IPS-NIHi11 (cell line): ENCODE measurements at regions not wholly inside any gene's neighbourhood (a gene's known extent, or its start where the extent isn't known, plus 50 kb on each side); places are given as distances from the start of the nearest gene placed in this dataset.

ENCODE experiments used
- DNase-seq: peaks from one replicate; pipeline ENCODE4 v3.0.0; 2012; ENCODE audit warnings: mixed read lengths, low spot score

DNA sequence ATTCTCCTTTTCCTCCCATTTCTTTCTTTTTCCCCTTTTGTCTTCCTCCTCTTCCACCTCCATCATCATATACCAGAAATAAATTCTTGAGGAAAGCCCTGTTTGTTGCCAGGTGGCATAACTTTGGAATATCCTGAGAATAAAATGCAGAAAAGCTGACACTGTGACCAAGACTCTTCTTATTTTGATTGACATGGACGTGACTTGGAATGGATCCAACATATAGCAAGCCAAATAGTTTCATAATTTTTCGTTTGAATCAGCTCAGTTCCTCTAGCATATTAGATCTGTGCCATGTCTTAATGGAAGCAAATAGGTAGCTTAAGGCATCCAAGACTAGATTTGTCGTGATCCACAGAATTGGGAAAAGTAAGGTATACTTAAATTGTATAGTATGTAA, 354.7 kb upstream of the FIGN start:
- DNase-seq, result no peak

DNA sequence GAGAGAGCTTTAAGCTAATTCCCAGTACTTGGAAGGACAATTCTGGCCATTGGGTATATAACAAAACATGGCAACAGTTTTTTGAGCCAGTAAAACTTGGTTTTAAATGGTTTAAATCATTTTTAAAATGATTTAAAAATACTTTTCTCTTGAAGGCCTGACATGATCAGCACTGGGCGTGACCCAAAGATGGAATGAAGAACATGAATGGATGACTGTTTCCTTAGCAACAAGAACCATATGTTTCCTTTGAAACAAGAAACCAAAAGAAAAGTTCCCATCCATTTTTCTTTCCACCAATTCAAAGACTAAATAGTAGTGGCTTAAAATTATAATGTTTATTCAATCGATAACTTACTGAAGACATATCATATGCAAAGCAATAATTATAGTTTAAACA, 348.3 kb upstream of the FIGN start:
- no peak for DNase-seq

DNA sequence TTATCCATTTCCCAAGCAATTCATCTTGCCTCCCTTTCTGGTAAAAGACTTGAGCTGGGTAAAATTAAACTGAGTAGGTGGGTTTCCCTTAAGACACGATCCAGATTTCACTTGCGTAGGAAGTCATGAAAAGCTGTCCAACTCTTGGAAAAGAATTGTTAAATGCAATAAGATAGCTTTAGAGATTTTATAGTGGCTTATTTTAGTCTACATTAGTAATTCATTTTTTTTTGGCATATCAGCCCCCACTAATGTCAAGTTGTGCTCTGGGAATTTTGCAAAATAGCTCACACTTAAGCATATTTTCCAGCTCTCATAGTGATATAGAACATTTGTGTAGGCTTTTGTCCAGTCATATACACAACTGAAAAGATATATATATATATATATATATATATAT, 344.7 kb upstream of the FIGN start:
- no peak for DNase-seq

- DNase-seq, result no peak
These were observed 343.4 kb upstream of the FIGN start for GRCh38 chr2:164079258-164079657.

DNA sequence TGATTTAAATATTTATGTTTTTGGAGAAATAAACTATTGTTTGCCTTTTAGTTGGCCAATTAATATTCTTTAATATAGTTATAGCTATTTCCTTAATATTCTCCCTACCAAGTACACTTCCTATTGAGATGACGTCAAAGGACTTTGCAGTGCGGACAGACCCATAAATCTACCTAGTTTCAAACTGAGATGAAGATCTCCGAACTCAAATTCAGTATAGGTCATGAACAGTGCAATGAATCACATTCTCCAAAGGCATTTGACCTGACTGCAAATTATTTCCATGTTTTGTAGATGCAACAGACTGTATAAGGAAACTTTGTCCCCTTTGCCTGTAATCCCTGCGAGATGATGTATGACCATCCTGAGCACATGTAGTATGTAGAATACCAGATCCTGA, 342.6 kb upstream of the FIGN start:
- no peak for DNase-seq

DNA sequence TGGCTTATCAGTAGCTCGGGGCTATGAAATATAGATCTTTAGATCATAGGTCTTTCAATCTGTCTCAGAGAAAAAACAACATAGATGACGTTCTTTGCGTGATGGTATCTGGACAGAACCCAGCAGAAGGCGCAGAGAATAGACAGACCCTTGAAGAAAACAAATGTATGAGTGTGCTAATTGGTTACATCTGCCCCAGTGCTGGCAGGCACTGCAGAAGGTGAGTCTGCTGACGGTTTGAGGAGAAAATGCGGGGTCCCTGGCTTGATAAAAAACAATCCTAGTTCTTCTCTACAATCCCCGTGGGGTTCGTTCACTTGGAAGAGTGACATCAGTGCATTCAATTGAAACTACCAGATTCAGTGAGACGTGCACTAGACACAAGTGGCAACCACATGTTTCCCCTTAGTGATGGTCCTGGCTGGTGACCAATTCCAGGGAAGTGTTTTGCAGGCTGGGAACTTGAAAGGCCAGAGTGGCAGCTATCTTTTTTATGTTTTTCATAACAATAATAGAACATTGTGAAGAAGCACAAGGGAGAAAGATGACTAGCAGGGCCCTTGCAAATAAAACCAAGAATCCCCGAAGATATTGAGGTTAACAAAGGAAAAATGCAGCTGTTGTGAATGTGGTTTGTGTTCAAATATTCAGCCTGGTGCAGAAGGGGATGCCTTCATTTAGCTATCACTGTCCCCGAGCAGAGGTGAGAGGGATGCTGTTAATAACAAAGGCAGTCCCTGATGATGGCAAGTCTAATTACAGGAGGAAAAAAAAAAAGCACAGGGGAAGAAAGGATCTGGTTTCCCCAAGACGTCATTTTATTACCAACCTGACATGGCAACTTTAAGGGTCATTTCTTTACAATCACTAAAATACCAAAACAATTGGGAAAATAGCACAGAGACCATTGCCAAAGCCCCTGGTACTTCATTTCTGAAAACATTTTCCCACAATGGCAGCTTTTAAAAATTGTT, 337.6 kb upstream of the FIGN start:
- no peak for DNase-seq

DNA sequence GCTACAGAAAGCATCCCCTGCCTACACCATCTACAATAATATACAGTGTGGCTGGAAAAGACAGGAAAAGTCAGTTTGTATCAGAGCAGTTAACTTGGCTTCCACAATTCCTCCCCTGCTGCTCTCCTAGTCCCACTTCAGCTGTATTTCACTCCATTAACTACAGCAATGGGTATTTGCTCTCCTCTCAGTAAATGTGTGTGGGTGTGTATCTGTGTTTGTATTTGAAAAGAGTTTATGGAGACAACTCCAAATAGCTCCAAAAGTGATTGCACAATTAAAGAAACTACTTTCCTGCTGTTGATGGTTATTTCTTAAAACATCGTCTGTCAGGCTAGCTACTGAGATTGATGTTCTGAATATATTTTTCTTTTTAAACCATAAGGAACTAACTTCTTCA, 333.7 kb upstream of the FIGN start:
- no peak for DNase-seq

DNA sequence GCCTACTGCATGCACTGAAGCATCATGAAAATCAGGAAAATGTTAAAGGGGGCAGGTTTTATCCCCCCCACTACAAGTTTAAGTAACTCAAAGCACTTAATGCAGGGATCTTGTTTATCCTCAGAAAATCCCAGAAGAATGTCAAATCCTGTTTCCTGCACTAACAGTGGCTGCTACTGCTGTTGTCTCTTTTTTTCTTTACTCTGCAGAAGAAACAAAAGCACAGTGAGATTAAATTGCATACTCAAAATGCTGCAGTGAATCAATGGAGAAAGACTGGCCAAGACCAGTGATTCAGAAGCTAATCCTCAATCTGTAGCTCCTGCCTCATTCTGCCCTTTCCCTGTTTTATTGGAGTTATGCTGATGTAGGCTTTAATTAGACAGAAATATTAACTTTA, 332.3 kb upstream of the FIGN start:
- DNase-seq, result no peak

GRCh38 chr2:164066095-164066494, 330.3 kb upstream of the FIGN start:
- no peak for DNase-seq

DNA sequence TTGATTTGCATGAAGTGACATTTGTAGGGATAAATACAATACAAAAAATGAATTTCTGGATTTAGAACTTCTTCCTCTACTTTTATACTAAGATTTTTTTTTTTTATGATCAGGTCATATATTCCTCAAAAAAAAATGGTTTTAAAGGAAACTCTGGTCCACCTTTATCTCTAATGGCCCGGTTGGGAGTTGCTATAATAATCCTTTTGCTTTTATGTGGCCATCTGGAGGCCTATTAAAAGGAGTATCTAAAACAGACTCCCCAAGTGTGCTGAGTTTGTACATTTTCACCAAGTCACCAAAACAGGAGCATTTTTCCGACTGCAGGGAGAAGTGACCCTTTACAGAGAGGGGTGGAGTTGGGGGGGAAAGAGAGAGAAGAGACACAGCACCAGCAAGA, 329.2 kb upstream of the FIGN start:
- no peak for DNase-seq

GRCh38 chr2:164061129-164061746, 325.4 kb upstream of the FIGN start:
- DNase-seq, result peak; percentile 64

- no peak for DNase-seq
These were observed 324.2 kb upstream of the FIGN start for GRCh38 chr2:164060031-164060430.

DNA sequence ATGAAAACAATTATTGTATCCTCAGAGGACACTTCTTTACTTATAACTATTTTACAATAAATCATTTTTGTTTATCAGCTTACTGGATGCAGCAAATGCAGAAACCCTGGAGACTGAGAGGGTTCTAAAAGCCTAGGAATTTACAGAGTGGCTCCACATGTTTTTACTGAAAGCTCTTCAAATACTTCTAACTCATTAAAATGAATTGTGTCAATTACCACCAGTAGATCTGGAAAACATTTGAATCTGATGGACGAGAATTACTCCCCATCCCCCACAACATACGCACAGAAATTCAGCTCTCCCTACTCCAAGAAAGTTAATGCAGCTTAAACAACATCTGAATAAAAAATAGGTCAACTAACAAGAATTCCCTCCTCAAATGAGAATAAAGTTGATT, 319.8 kb upstream of the FIGN start:
- no peak for DNase-seq

DNA sequence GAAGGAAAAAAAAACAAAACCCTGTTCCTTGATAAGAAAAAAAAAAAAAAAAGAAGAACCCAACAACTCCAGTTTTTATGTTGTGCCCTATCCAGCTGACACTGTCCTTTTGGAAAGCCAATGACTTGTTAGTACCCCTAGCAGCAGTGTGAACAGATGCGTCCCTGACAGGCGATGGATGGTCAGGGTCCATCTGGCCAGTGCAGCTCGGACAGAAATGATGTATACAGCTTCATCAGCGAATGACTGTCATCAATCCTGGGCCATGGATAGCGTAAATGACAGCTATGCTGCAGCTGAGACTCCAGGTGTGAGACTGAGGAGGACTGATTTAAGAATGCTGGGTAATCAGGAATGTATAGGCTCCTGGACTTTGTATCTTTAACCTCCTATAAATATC, 318.8 kb upstream of the FIGN start:
- DNase-seq, result no peak

DNA sequence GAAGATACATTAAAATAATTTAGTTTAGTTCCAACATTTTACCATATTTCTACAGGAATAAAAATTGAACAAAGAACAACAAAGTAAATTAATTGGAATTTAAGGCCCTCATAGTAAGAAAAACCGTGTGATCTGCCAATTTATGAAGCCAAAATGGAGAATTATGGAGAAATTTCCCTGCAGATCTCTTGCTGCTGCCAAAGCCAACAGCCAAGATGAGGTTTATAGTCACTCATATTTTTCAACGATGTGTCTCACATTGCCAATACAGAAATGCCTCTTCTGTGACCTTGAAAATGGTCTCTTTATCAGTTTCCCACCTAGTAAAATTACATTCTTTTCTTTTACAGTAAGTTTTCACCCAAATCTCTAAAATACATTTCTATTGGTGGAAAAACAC, 317.2 kb upstream of the FIGN start:
- no peak for DNase-seq

GRCh38 chr2:164052006-164052405, 316.2 kb upstream of the FIGN start:
- no peak for DNase-seq

- no peak for DNase-seq
These were observed 312.9 kb upstream of the FIGN start for GRCh38 chr2:164048729-164049128.

GRCh38 chr2:164046040-164046439, 310.2 kb upstream of the FIGN start:
- no peak for DNase-seq

DNA sequence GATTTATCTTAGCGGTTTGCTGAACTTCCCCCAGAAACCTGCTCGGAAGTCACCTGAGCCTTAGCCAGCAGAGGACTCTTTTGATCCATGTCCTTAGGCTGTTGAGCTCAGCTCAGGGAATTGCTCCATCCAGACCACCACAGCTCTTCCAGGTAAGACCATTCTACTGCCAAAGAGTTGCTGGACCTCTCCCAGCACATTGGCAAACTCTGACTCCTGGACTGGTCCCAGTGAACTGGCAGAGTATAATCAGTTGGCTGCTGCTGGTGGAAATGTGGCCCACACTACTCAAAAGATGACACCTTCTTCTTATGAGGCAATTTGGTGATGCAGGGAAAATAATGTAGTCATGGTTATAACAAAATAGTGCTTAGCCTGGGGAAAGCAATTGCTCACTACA, 308.8 kb upstream of the FIGN start:
- DNase-seq, result no peak

- no peak for DNase-seq
These were observed 303.5 kb upstream of the FIGN start for GRCh38 chr2:164039270-164039669.

DNA sequence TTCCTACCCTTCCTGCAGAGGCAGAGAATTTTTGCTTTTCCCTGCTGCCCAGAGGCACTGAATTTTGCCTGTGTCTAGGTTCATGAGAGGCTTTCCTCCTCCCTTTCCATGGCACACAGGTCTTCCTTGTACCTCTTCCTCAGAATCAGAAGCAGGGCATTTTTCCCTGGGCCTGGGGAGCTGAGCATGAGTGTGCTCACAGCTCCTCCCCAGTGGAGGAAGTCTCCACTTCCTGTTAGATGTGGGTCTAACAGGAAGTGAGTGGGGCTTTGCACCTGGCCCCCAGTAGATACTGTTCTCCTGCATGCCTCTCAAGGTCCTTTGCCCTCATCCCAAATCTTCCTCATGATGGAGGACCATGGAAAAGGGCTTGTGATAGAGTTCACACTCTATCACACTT, 297.2 kb upstream of the FIGN start:
- no peak for DNase-seq

DNA sequence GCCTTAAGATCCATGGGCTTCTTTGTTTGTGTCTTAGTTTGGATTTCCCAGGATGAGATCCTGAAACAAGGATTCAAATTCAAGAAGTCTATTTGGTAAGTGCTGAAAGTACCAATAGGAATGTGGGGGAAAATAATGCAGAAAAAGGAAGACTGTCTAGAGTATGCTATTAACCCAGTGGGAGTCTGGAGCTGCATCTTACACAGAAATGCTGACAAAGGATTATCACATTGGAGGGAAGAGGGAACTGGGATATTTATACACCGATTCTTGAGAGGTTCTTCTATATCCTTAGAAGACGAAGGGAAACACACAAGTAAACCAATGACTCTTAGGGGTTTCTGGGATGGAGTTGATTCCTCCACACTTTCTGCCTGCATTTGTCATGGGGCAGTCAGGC, 294.8 kb upstream of the FIGN start:
- no peak for DNase-seq

GRCh38 chr2:164028814-164029534, 293.2 kb upstream of the FIGN start:
- no peak for DNase-seq
